ENCODE measurements at regions not wholly inside any gene's neighbourhood (a gene's known extent, or its start where the extent isn't known, plus 50 kb on each side); places are given as distances from the start of the nearest gene placed in this dataset.

- ATAC-seq (ENCODE audit: low read depth in 2 of 2) (no peak), DNase-seq (no peak)
- no peak overlapping the region for H3K4me3 Mint-ChIP-seq
- H3K4me1 Mint-ChIP-seq = no peaks in the 10 kb centered on the region
- H3K27me3 Mint-ChIP-seq = peaks cover 12 to 23% (median 12%) of the 10 kb centered on the region in 3 donors
- H3K27ac Mint-ChIP-seq = no peak overlapping the region
- H3K36me3 Mint-ChIP-seq = no peaks in the 10 kb centered on the region
- no peaks in the 10 kb centered on the region for H3K9me3 Mint-ChIP-seq
Measured at GRCh38 chr10:78371136-78371535, 337.5 kb downstream of the RPS24 start.

- ATAC-seq (ENCODE audit: low read depth in 2 of 2) = no peak
- Mint-ChIP-seq H3K4me1 (no peaks in the 10 kb centered on the region), H3K27ac (no peak overlapping the region), H3K4me3 (no peak overlapping the region), H3K36me3 (no peaks in the 10 kb centered on the region), H3K27me3 (peaks cover 5 to 14% (median 8%) of the 10 kb centered on the region in 3 donors), H3K9me3 (no peaks in the 10 kb centered on the region)
- no peak for DNase-seq
Measured at GRCh38 chr10:78372806-78373205, 339.1 kb downstream of the RPS24 start.

- Mint-ChIP-seq H3K27ac (no peak overlapping the region), H3K4me3 (no peak overlapping the region), H3K27me3 (peaks cover 2 to 12% (median 12%) of the 10 kb centered on the region in 3 donors), H3K36me3 (no peaks in the 10 kb centered on the region), H3K4me1 (no peaks in the 10 kb centered on the region), H3K9me3 (peaks cover 0 to 7% (median 0%) of the 10 kb centered on the region in 7 donors)
- DNase-seq (no peak), ATAC-seq (ENCODE audit: low read depth in 2 of 2) (no peak)
Measured at GRCh38 chr10:78374331-78375028, 340.8 kb downstream of the RPS24 start.

- Mint-ChIP-seq H3K36me3 (no peaks in the 10 kb centered on the region), H3K27ac (no peak overlapping the region), H3K27me3 (peaks cover 0 to 4% (median 0%) of the 10 kb centered on the region in 3 donors), H3K4me3 (no peak overlapping the region), H3K9me3 (peaks cover 0 to 9% (median 0%) of the 10 kb centered on the region in 7 donors), H3K4me1 (no peaks in the 10 kb centered on the region)
- no peak for DNase-seq
- no peak for ATAC-seq (ENCODE audit: low read depth in 2 of 2)
Measured at GRCh38 chr10:78375854-78376785, 342.5 kb downstream of the RPS24 start.

- DNase-seq (no peak), ATAC-seq (ENCODE audit: low read depth in 2 of 2) (no peak)
- H3K27me3 Mint-ChIP-seq = peaks cover 4 to 8% (median 7%) of the 10 kb centered on the region in 3 donors
- peaks cover 0 to 9% (median 0%) of the 10 kb centered on the region in 7 donors for H3K9me3 Mint-ChIP-seq
- peak overlapping the region in 1 of 6 donors; percentile 16 for H3K27ac Mint-ChIP-seq
- H3K4me1 Mint-ChIP-seq = no peaks in the 10 kb centered on the region
- no peak overlapping the region for H3K4me3 Mint-ChIP-seq
- H3K36me3 Mint-ChIP-seq = no peaks in the 10 kb centered on the region
Measured at GRCh38 chr10:78377356-78377755, 343.7 kb downstream of the RPS24 start.

GRCh38 chr10:78378192-78378591 is 344.5 kb downstream of the RPS24 start:
- Mint-ChIP-seq H3K27me3 (peaks cover 4 to 15% (median 10%) of the 10 kb centered on the region in 3 donors), H3K4me1 (no peaks in the 10 kb centered on the region), H3K9me3 (peaks cover 0 to 9% (median 0%) of the 10 kb centered on the region in 7 donors), H3K4me3 (no peak overlapping the region), H3K36me3 (no peaks in the 10 kb centered on the region), H3K27ac (no peak overlapping the region)
- DNase-seq (no peak), ATAC-seq (ENCODE audit: low read depth in 2 of 2) (no peak)

GRCh38 chr10:78381107-78381506 is 347.4 kb downstream of the RPS24 start:
- peak overlapping the region in 1 of 6 donors; percentile 44 for H3K27ac Mint-ChIP-seq
- no peak for ATAC-seq (ENCODE audit: low read depth in 2 of 2)

GRCh38 chr10:78382047-78382446 is 348.4 kb downstream of the RPS24 start:
- DNase-seq (no peak), ATAC-seq (ENCODE audit: low read depth in 2 of 2) (no peak)
- peaks cover 0 to 9% (median 0%) of the 10 kb centered on the region in 7 donors for H3K9me3 Mint-ChIP-seq
- no peaks in the 10 kb centered on the region for H3K36me3 Mint-ChIP-seq
- H3K27me3 Mint-ChIP-seq = peaks cover 4 to 34% (median 10%) of the 10 kb centered on the region in 3 donors
- no peak overlapping the region for H3K27ac Mint-ChIP-seq
- no peak overlapping the region for H3K4me3 Mint-ChIP-seq
- H3K4me1 Mint-ChIP-seq = no peaks in the 10 kb centered on the region

More at GRCh38 chr10:78381107-78381506, 347.4 kb downstream of the RPS24 start:
- no peaks in the 10 kb centered on the region for H3K4me1 Mint-ChIP-seq
- peaks cover 0 to 9% (median 0%) of the 10 kb centered on the region in 7 donors for H3K9me3 Mint-ChIP-seq
- H3K27me3 Mint-ChIP-seq = peaks cover 4 to 27% (median 10%) of the 10 kb centered on the region in 3 donors
- H3K36me3 Mint-ChIP-seq = no peaks in the 10 kb centered on the region
- no peak overlapping the region for H3K4me3 Mint-ChIP-seq
- DNase-seq = no peak

GRCh38 chr10:78382772-78383171 is 349.1 kb downstream of the RPS24 start:
- H3K36me3 Mint-ChIP-seq = no peaks in the 10 kb centered on the region
- no peaks in the 10 kb centered on the region for H3K4me1 Mint-ChIP-seq
- DNase-seq = no peak
- H3K4me3 Mint-ChIP-seq = no peak overlapping the region
- H3K27me3 Mint-ChIP-seq = peaks cover 4 to 42% (median 10%) of the 10 kb centered on the region in 3 donors
- H3K27ac Mint-ChIP-seq = no peak overlapping the region
- peaks cover 0 to 9% (median 0%) of the 10 kb centered on the region in 7 donors for H3K9me3 Mint-ChIP-seq
- ATAC-seq (ENCODE audit: low read depth in 2 of 2) = no peak

GRCh38 chr10:78383378-78384048 is 349.9 kb downstream of the RPS24 start:
- Mint-ChIP-seq H3K36me3 (no peaks in the 10 kb centered on the region), H3K27me3 (peaks cover 0 to 49% (median 17%) of the 10 kb centered on the region in 3 donors), H3K27ac (no peak overlapping the region), H3K4me3 (no peak overlapping the region), H3K4me1 (no peaks in the 10 kb centered on the region), H3K9me3 (peaks cover 0 to 9% (median 0%) of the 10 kb centered on the region in 7 donors)
- ATAC-seq (ENCODE audit: low read depth in 2 of 2) (no peak), DNase-seq (no peak)

GRCh38 chr10:78384049-78384431 is 350.4 kb downstream of the RPS24 start:
- DNase-seq = no peak
- Mint-ChIP-seq H3K36me3 (no peaks in the 10 kb centered on the region), H3K27me3 (peaks cover 0 to 50% (median 17%) of the 10 kb centered on the region in 3 donors), H3K4me3 (no peak overlapping the region), H3K4me1 (no peaks in the 10 kb centered on the region), H3K9me3 (peaks cover 0 to 6% (median 0%) of the 10 kb centered on the region in 7 donors), H3K27ac (no peak overlapping the region)
- no peak for ATAC-seq (ENCODE audit: low read depth in 2 of 2)

- Mint-ChIP-seq H3K4me1 (no peaks in the 10 kb centered on the region), H3K27me3 (peaks cover 0 to 61% (median 29%) of the 10 kb centered on the region in 3 donors), H3K36me3 (no peaks in the 10 kb centered on the region), H3K4me3 (no peak overlapping the region), H3K27ac (no peak overlapping the region), H3K9me3 (no peaks in the 10 kb centered on the region)
- no peak for ATAC-seq (ENCODE audit: low read depth in 2 of 2)
- DNase-seq = no peak
Measured at GRCh38 chr10:78385599-78385998, 351.9 kb downstream of the RPS24 start.

GRCh38 chr10:78386509-78386908 is 352.8 kb downstream of the RPS24 start:
- H3K9me3 Mint-ChIP-seq = no peaks in the 10 kb centered on the region
- H3K4me3 Mint-ChIP-seq = no peak overlapping the region
- DNase-seq (no peak), ATAC-seq (ENCODE audit: low read depth in 2 of 2) (no peak)
- no peak overlapping the region for H3K27ac Mint-ChIP-seq
- H3K4me1 Mint-ChIP-seq = no peaks in the 10 kb centered on the region
- no peaks in the 10 kb centered on the region for H3K36me3 Mint-ChIP-seq
- H3K27me3 Mint-ChIP-seq = peaks cover 0 to 61% (median 28%) of the 10 kb centered on the region in 3 donors

Data from naive B cell (primary cell).